ENCODE measurements at regions not wholly inside any gene's neighbourhood (a gene's known extent, or its start where the extent isn't known, plus 50 kb on each side); places are given as distances from the start of the nearest gene placed in this dataset.

DNA sequence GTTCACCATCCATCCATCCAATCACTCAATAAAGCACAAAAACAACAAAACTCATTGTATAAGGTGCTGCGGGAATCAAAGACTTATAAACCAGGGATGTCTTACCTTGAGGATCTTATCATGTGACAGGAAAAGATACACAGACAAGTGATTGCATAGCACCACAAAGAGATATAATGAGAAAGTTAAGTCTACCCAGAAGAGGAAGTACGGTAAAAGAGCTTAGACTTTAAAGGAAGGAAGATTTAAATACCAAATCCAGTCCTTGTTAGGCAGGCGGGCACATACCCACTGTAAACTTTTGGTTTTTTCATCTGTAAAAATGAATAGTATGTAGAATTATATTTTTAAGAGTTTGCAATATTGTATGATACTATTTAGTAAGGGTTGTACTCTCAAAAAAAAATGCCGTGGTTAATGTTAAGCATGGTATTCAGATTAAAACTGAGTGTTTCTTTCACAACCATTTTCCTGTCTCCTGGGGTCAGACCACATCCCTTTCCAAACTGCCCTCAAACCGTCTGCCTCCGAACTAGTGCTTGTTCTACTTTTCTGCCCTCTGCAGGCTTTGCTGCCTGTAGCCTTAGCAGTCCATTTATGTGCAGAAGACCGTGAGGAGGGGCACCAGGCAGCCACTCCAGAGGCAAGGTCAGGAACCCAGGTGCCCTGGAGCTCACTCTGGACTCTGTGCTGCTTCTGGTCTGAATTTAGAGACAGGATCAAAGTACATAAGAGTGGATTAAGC lies 179.5 kb upstream of the SYNDIG1 start:
- TF ChIP-seq, protein P1, sequence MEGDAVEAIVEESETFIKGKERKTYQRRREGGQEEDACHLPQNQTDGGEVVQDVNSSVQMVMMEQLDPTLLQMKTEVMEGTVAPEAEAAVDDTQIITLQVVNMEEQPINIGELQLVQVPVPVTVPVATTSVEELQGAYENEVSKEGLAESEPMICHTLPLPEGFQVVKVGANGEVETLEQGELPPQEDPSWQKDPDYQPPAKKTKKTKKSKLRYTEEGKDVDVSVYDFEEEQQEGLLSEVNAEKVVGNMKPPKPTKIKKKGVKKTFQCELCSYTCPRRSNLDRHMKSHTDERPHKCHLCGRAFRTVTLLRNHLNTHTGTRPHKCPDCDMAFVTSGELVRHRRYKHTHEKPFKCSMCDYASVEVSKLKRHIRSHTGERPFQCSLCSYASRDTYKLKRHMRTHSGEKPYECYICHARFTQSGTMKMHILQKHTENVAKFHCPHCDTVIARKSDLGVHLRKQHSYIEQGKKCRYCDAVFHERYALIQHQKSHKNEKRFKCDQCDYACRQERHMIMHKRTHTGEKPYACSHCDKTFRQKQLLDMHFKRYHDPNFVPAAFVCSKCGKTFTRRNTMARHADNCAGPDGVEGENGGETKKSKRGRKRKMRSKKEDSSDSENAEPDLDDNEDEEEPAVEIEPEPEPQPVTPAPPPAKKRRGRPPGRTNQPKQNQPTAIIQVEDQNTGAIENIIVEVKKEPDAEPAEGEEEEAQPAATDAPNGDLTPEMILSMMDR (IDR thresholded peaks at IDR 0.05; ENCODE audit: low read length, missing control alignments) = no peak
- H3K4me3 ChIP-seq (replicated peaks; ENCODE audit: low read depth, low read length) = no peak overlapping the region
- no peak for DNase-seq (ENCODE audit: low read depth)

- no peak overlapping the region for H3K4me3 ChIP-seq (replicated peaks; ENCODE audit: low read depth, low read length)
- TF ChIP-seq, protein P1 (IDR thresholded peaks at IDR 0.05; ENCODE audit: low read length, missing control alignments) = no peak
- no peak for DNase-seq (ENCODE audit: low read depth)
These were observed 186.2 kb upstream of the SYNDIG1 start for GRCh38 chr20:24283186-24283585.

- no peak overlapping the region for H3K4me3 ChIP-seq (replicated peaks; ENCODE audit: low read depth, low read length)
- TF ChIP-seq, protein P1 (IDR thresholded peaks at IDR 0.05; ENCODE audit: low read length, missing control alignments) = no peak
- DNase-seq (ENCODE audit: low read depth) = no peak
These were observed 192.2 kb upstream of the SYNDIG1 start for GRCh38 chr20:24277196-24277595.

DNA sequence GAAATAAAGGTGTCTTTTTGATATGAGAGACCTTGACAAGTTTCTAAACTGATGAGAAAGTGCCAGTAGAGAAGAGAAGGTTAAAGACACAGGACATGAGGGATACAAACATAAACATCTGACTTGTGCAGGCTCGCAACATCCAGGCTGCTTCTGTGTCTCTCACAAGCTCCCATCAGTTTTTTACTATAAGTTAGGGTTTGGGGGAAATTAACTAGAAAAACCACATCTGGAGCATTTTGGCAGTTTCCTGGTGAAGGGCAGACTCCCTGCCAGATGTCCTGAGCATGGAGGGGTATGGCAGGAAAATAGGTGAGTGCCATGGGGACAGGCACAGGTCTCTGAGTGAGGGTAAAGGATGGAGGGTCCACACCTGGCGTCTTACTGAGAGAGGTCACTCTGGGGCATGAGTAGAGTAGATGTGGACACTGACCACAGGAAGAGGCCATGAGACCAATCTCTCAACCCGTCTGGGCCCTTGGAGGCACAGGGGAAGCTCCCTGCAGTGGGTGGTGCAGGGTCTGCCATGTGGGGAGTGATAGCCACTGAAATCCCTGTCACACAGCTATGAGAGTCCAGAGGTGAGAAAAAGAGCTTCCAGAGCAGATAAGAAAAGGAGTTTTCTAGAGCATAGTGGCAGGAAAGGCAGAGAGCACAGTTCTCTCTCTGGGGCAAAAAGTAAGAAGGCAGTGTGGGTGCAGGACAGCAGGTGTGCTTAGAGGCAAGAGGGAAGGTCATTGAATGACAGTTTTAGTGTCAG lies 193.3 kb upstream of the SYNDIG1 start:
- no peak overlapping the region for H3K4me3 ChIP-seq (replicated peaks; ENCODE audit: low read depth, low read length)
- TF ChIP-seq, protein P1 (IDR thresholded peaks at IDR 0.05; ENCODE audit: low read length, missing control alignments) = no peak
- no peak for DNase-seq (ENCODE audit: low read depth)

- H3K4me3 ChIP-seq (replicated peaks; ENCODE audit: low read depth, low read length) = no peak overlapping the region
- TF ChIP-seq, protein P1 (IDR thresholded peaks at IDR 0.05; ENCODE audit: low read length, missing control alignments) = no peak
- DNase-seq (ENCODE audit: low read depth) = no peak
These were observed 196.2 kb upstream of the SYNDIG1 start for GRCh38 chr20:24273251-24273650.

- no peak overlapping the region for H3K4me3 ChIP-seq (replicated peaks; ENCODE audit: low read depth, low read length)
- TF ChIP-seq, protein P1 (IDR thresholded peaks at IDR 0.05; ENCODE audit: low read length, missing control alignments) = no peak
- no peak for DNase-seq (ENCODE audit: low read depth)
These were observed 208.1 kb upstream of the SYNDIG1 start for GRCh38 chr20:24261351-24261750.

All from fibroblast of pulmonary artery (primary cell).